IMR-90 (cell line): ENCODE measurements at regions not wholly inside any gene's neighbourhood (a gene's known extent, or its start where the extent isn't known, plus 50 kb on each side); places are given as distances from the start of the nearest gene placed in this dataset.

Experiments
- ATAC-seq: fragments of 200-7000 bp; cut with Tn5 transposase; 2 replicates; pipeline ENCODE4 v1.9.1; 2020; ENCODE audit warnings: low read depth, mild to moderate bottlenecking, moderate library complexity
- BruUV-seq: library from RNA; stranded (reverse); fragments of 400-500 nt; replicated peaks from 2 replicates; lab custom pipeline; 2021; lab: Mats Ljungman, UMichigan
- CTCF ChIA-PET: fragments of 300-600 bp; formaldehyde crosslinking; extraction: SDS; loops from one replicate; lab custom pipeline; 2021; ENCODE audit warnings: antibody characterized with exemption; lab: Yijun Ruan, JAX
- POLR2A ChIA-PET: fragments of 300-600 bp; sonication (Branson Sonifier 250); formaldehyde crosslinking; loops from one replicate; lab custom pipeline; 2022; ENCODE audit warnings: antibody characterized with exemption; ENCODE audit not compliant: unreplicated experiment; lab: Charles Lee
- DNase-seq: peaks from one replicate; pipeline ENCODE4 v3.0.0; 2013
- H2AFZ ChIP-seq: replicated peaks from 2 replicates; pipeline ENCODE3; 2013; ENCODE audit warnings: low read length, mild to moderate bottlenecking; ENCODE audit not compliant: poor library complexity
- H2AK5ac ChIP-seq: 2 replicates; pipeline ENCODE4 v1.6.1; 2013; ENCODE audit warnings: low read depth, low read length, inconsistent platforms
- H2AK9ac ChIP-seq: replicated peaks from 2 replicates; pipeline ENCODE3; 2013; ENCODE audit warnings: mild to moderate bottlenecking, low read depth, low read length, moderate library complexity; ENCODE audit not compliant: poor library complexity
- H2BK120ac ChIP-seq: 2 replicates; pipeline ENCODE4 v1.6.1; 2013; ENCODE audit warnings: low read depth, low read length, inconsistent platforms
- H2BK15ac ChIP-seq: 3 replicates; pipeline ENCODE4 v1.6.1; 2013; ENCODE audit warnings: low read depth, low read length, inconsistent platforms
- H2BK20ac ChIP-seq: 2 replicates; pipeline ENCODE4 v1.6.1; 2013; ENCODE audit warnings: low read depth, mild to moderate bottlenecking, inconsistent platforms, low read length, moderate library complexity
- H2BK5ac ChIP-seq: 2 replicates; pipeline ENCODE4 v1.6.1; 2013; ENCODE audit warnings: mild to moderate bottlenecking, low read depth, low read length, inconsistent platforms; ENCODE audit not compliant: poor library complexity, severe bottlenecking
- H3K14ac ChIP-seq: replicated peaks from 2 replicates; pipeline ENCODE4 v1.6.1; 2013; ENCODE audit warnings: low read depth, low read length, inconsistent platforms
- H3K18ac ChIP-seq: 2 replicates; pipeline ENCODE4 v1.6.1; 2013; ENCODE audit warnings: low read depth, low read length, control low read depth
- H3K23ac ChIP-seq: 2 replicates; pipeline ENCODE4 v1.6.1; 2013; ENCODE audit warnings: low read depth, low read length, inconsistent platforms
- H3K27ac ChIP-seq: 2 replicates; pipeline ENCODE4 v1.5.1; 2013; ENCODE audit warnings: mild to moderate bottlenecking, control low read depth, low read length; ENCODE audit not compliant: insufficient read depth
- H3K27me3 ChIP-seq: 2 replicates; pipeline ENCODE4 v1.6.1; 2013; ENCODE audit warnings: low read length; ENCODE audit not compliant: control insufficient read depth, insufficient read depth
- H3K36me3 ChIP-seq: 2 replicates; pipeline ENCODE4 v1.6.1; 2013; ENCODE audit warnings: low read length, mixed read lengths; ENCODE audit not compliant: control insufficient read depth, insufficient read depth
- H3K4ac ChIP-seq: 2 replicates; pipeline ENCODE4 v1.6.1; 2013; ENCODE audit warnings: low read depth, low read length, inconsistent platforms
- H3K4me1 ChIP-seq: 2 replicates; pipeline ENCODE4 v1.6.1; 2013; ENCODE audit warnings: low read length, mixed read lengths; ENCODE audit not compliant: control insufficient read depth, insufficient read depth
- H3K4me2 ChIP-seq: 2 replicates; pipeline ENCODE4 v1.6.1; 2013; ENCODE audit warnings: low read depth, mild to moderate bottlenecking, control low read depth, low read length, moderate library complexity
- H3K4me3 ChIP-seq: 2 replicates; pipeline ENCODE4 v1.5.1; 2013; ENCODE audit warnings: low read depth, mild to moderate bottlenecking, control low read depth, low read length, moderate library complexity; ENCODE audit not compliant: insufficient read depth
- H3K56ac ChIP-seq: 2 replicates; pipeline ENCODE4 v1.6.1; 2013; ENCODE audit warnings: low read length, inconsistent platforms; ENCODE audit not compliant: insufficient read depth; ENCODE audit errors: extremely low read depth
- H3K79me1 ChIP-seq, 2 experiments: 2 replicates each; pipeline ENCODE4 v1.6.1; 2013; ENCODE audit warnings: low read length in 2 of 2, inconsistent platforms in 1 of 2, low read depth in 1 of 2
- H3K9ac ChIP-seq: 2 replicates; pipeline ENCODE4 v1.6.1; 2013; ENCODE audit warnings: low read depth, low read length, control low read depth
- H3K9me1 ChIP-seq: 2 replicates; pipeline ENCODE4 v1.6.1; 2013; ENCODE audit warnings: low read length, inconsistent platforms; ENCODE audit not compliant: insufficient read depth
- H3K9me3 ChIP-seq: 2 replicates; pipeline ENCODE4 v1.6.1; 2013; ENCODE audit warnings: low read length; ENCODE audit not compliant: control insufficient read depth, insufficient read depth
- H4K20me1 ChIP-seq: 2 replicates; pipeline ENCODE4 v1.6.1; 2013; ENCODE audit warnings: low read length, inconsistent platforms; ENCODE audit not compliant: insufficient read depth
- H4K5ac ChIP-seq: 2 replicates; pipeline ENCODE4 v1.6.1; 2013; ENCODE audit warnings: mild to moderate bottlenecking, low read depth, low read length, control low read depth
- H4K8ac ChIP-seq, 2 experiments: 2 replicates each; pipeline ENCODE4 v1.6.1; 2013; ENCODE audit warnings: low read depth in 2 of 2, low read length in 2 of 2, control low read depth in 1 of 2, inconsistent platforms in 1 of 2
- H4K91ac ChIP-seq: 2 replicates; pipeline ENCODE4 v1.6.1; 2013; ENCODE audit warnings: low read depth, low read length, inconsistent platforms; ENCODE audit not compliant: insufficient read depth
- BHLHE40 ChIP-seq: fragments of 150-350 bp; IDR thresholded peaks from 2 replicates; pipeline ENCODE4 v1.6.1; 2016; ENCODE audit warnings: mild to moderate bottlenecking, low read depth, low read length
- CEBPB ChIP-seq: IDR thresholded peaks from 2 replicates; pipeline ENCODE4 v1.6.1; 2012; ENCODE audit warnings: low read depth, low read length, improper control_type of control experiment
- CHD1 ChIP-seq: IDR thresholded peaks from 2 replicates; pipeline ENCODE4 v1.6.1; 2012; ENCODE audit warnings: low read depth, low read length, improper control_type of control experiment
- ELK1 ChIP-seq: fragments of 150-350 bp; IDR thresholded peaks from 2 replicates; pipeline ENCODE4 v1.6.1; 2016; ENCODE audit warnings: low read depth, mild to moderate bottlenecking, low read length, moderate library complexity, borderline replicate concordance
- FOS ChIP-seq: fragments of 150-350 bp; IDR thresholded peaks from 2 replicates; pipeline ENCODE4 v1.6.1; 2016; ENCODE audit warnings: low read depth, low read length
- MAFK ChIP-seq: IDR thresholded peaks from 2 replicates; pipeline ENCODE4 v1.6.1; 2012; ENCODE audit warnings: low read depth, low read length, improper control_type of control experiment
- MAZ ChIP-seq: IDR thresholded peaks from 2 replicates; pipeline ENCODE4 v1.6.1; 2012; ENCODE audit warnings: low read depth, mild to moderate bottlenecking, low read length, improper control_type of control experiment, moderate library complexity, borderline replicate concordance
- MXI1 ChIP-seq: IDR thresholded peaks from 2 replicates; pipeline ENCODE4 v1.6.1; 2012; ENCODE audit warnings: low read depth, mild to moderate bottlenecking, low read length, moderate library complexity, borderline replicate concordance
- NFE2L2 ChIP-seq: fragments of 150-350 bp; IDR thresholded peaks from 2 replicates; pipeline ENCODE4 v1.6.1; 2016; ENCODE audit warnings: low read depth, mild to moderate bottlenecking, low read length
- POLR2A ChIP-seq: IDR thresholded peaks from 2 replicates; pipeline ENCODE4 v1.6.1; 2012; ENCODE audit warnings: mild to moderate bottlenecking, low read depth, low read length
- RAD21 ChIP-seq: IDR thresholded peaks from 2 replicates; pipeline ENCODE4 v1.6.1; 2012; ENCODE audit warnings: low read length, improper control_type of control experiment
- RCOR1 ChIP-seq: IDR thresholded peaks from 2 replicates; pipeline ENCODE4 v1.6.1; 2012; ENCODE audit warnings: mild to moderate bottlenecking, low read length, improper control_type of control experiment; ENCODE audit not compliant: insufficient replicate concordance
- RFX5 ChIP-seq: IDR thresholded peaks from 2 replicates; pipeline ENCODE4 v1.8.0; 2012; ENCODE audit warnings: low read depth, mild to moderate bottlenecking, low read length, moderate library complexity
- SMC3 ChIP-seq: fragments of 150-350 bp; IDR thresholded peaks from 2 replicates; pipeline ENCODE4 v1.6.1; 2016; ENCODE audit warnings: low read depth, mild to moderate bottlenecking, antibody characterized with exemption, low read length, moderate library complexity
- WGBS, 2 experiments: methylation state at CpG; one replicate each; pipeline versions ENCODE4 v1.1.5 to v1.1.7; 2013; ENCODE audit warnings: missing lambda C conversion rate in 2 of 2; ENCODE audit not compliant: insufficient read length in 1 of 2; ENCODE audit errors: extremely low coverage in 2 of 2; 5-methylcytosine and 5-hydroxymethylcytosine counted together
- dilution Hi-C: fragments of 300-500 bp; cut with HindIII; formaldehyde crosslinking; loops from one replicate; pipeline ENCODE4 v1.14.3; 2018; ENCODE audit warnings: low sequenced_read_pairs; ENCODE audit not compliant: unreplicated experiment
- in situ Hi-C: fragments of 300-500 bp; cut with MboI; formaldehyde crosslinking; loops from 3 replicates; pipeline ENCODE4 v1.14.3; 2019; ENCODE audit warnings: low sequenced_read_pairs, inconsistent platforms, mixed read lengths
- intact Hi-C: fragments of 100-400 bp; cut with micrococcal nuclease; formaldehyde crosslinking; loops from 2 replicates; pipeline ENCODE4 v1.10.0; 2022
- TF ChIP-seq, protein P1 (sequence below): conservative IDR thresholded peaks from 2 replicates; pipeline ENCODE4 v1.5.1; 2012; ENCODE audit warnings: mild to moderate bottlenecking, low read depth, low read length, improper control_type of control experiment
- TF ChIP-seq, protein P2 (sequence below): fragments of 150-350 bp; IDR thresholded peaks from 2 replicates; pipeline ENCODE4 v1.6.1; 2017; ENCODE audit warnings: mild to moderate bottlenecking, antibody characterized with exemption, low read length, low read depth

GRCh38 chr6:71066153-71066552 lies 109.3 kb upstream of the B3GAT2 start:
- H3K4ac ChIP-seq = no peak overlapping the region
- no peak overlapping the region for H2AFZ ChIP-seq
- no peak overlapping the region for H3K23ac ChIP-seq
- H3K27me3 ChIP-seq = no peaks in the 10 kb centered on the region; the same call in 1 of the 2 replicates
- H3K9me3 ChIP-seq = no peaks in the 10 kb centered on the region
- no peaks in the 10 kb centered on the region for H3K79me1 ChIP-seq
- H2AK5ac ChIP-seq = no peak overlapping the region
- H4K8ac ChIP-seq = no peak overlapping the region
- H2AK9ac ChIP-seq = no peak overlapping the region
- H3K14ac ChIP-seq = no peak overlapping the region
- H3K18ac ChIP-seq = no peak overlapping the region
- no peak overlapping the region for H3K56ac ChIP-seq
- no peak overlapping the region for H3K9ac ChIP-seq
- intact Hi-C loops (no loop called here), in situ Hi-C loops (no loop called here), dilution Hi-C loops (no loop called here)
- H3K4me3 ChIP-seq = no peak overlapping the region
- no CpG with 5 or more reads among the region's 1 CpG for WGBS, 2 experiments
- H4K20me1 ChIP-seq = no peaks in the 10 kb centered on the region
- no peak overlapping the region for H2BK5ac ChIP-seq
- DNase-seq (no peak), ATAC-seq (no peak)
- H2BK120ac ChIP-seq = no peak overlapping the region
- H3K27ac ChIP-seq = no peak overlapping the region
- H2BK15ac ChIP-seq = no peak overlapping the region
- no TSS peak for BruUV-seq
- no peak overlapping the region for H4K91ac ChIP-seq
- no peaks in the 10 kb centered on the region for H3K9me1 ChIP-seq
- no peak overlapping the region for H2BK20ac ChIP-seq
- no peaks in the 10 kb centered on the region for H3K4me1 ChIP-seq
- H3K4me2 ChIP-seq = no peak overlapping the region
- ChIA-PET CTCF (no interaction called here), POLR2A (interaction anchor here (0.7 kb wide), 1 partner anchor 499 kb away, joined by 3 read pairs; the partner anchor contains the start of gene SDHAF4)
- H4K5ac ChIP-seq = no peak overlapping the region
- no peaks in the 10 kb centered on the region for H3K36me3 ChIP-seq
- TF ChIP-seq CHD1 = no peak
- no peak for TF ChIP-seq CEBPB
- no peak for TF ChIP-seq RAD21
- no peak for TF ChIP-seq NFE2L2
- TF ChIP-seq MAFK = no peak
- TF ChIP-seq ELK1 = no peak
- no peak for TF ChIP-seq FOS
- no peak for TF ChIP-seq BHLHE40
- TF ChIP-seq, protein P1, sequence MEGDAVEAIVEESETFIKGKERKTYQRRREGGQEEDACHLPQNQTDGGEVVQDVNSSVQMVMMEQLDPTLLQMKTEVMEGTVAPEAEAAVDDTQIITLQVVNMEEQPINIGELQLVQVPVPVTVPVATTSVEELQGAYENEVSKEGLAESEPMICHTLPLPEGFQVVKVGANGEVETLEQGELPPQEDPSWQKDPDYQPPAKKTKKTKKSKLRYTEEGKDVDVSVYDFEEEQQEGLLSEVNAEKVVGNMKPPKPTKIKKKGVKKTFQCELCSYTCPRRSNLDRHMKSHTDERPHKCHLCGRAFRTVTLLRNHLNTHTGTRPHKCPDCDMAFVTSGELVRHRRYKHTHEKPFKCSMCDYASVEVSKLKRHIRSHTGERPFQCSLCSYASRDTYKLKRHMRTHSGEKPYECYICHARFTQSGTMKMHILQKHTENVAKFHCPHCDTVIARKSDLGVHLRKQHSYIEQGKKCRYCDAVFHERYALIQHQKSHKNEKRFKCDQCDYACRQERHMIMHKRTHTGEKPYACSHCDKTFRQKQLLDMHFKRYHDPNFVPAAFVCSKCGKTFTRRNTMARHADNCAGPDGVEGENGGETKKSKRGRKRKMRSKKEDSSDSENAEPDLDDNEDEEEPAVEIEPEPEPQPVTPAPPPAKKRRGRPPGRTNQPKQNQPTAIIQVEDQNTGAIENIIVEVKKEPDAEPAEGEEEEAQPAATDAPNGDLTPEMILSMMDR = no peak
- no peak for TF ChIP-seq RCOR1
- TF ChIP-seq, protein P2, sequence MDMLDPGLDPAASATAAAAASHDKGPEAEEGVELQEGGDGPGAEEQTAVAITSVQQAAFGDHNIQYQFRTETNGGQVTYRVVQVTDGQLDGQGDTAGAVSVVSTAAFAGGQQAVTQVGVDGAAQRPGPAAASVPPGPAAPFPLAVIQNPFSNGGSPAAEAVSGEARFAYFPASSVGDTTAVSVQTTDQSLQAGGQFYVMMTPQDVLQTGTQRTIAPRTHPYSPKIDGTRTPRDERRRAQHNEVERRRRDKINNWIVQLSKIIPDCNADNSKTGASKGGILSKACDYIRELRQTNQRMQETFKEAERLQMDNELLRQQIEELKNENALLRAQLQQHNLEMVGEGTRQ = no peak
- TF ChIP-seq POLR2A = no peak
- no peak for TF ChIP-seq RFX5
- no peak for TF ChIP-seq MAZ
- no peak for TF ChIP-seq MXI1
- TF ChIP-seq SMC3 = no peak
